Tibial nerve (tissue), 4 donors: ENCODE measurements at regions not wholly inside any gene's neighbourhood (a gene's known extent, or its start where the extent isn't known, plus 50 kb on each side); places are given as distances from the start of the nearest gene placed in this dataset.
"Not testable (repeated sequence)": the region's sequence is repeated elsewhere in the genome, so short reads cannot be mapped to it uniquely, and the experiment has no call there.

ENCODE experiments used
- DNase-seq, 2 donors: peaks; one replicate each; pipeline ENCODE4 v3.0.0-alpha.2; 2019; ENCODE audit warnings: low spot score in 2 of 2
- H3K27ac ChIP-seq, 4 donors: fragments of 200-600 bp; sonication (generic) in 3 of 4; one replicate each; pipeline ENCODE4 v1.5.1; 2017 to 2019; ENCODE audit warnings: mild to moderate bottlenecking in 1 of 4
- H3K27me3 ChIP-seq, 2 donors: fragments of 200-600 bp; sonication (generic) in 1 of 2; one replicate each; pipeline versions ENCODE4 v1.5.1 to v1.6.0; 2017 to 2019
- H3K36me3 ChIP-seq, 3 donors: fragments of 200-600 bp; sonication (generic); one replicate each; pipeline ENCODE4 v1.5.1; 2018 to 2019
- H3K4me1 ChIP-seq, 4 donors: fragments of 200-600 bp; sonication (generic) in 3 of 4; one replicate each; pipeline ENCODE4 v1.5.1; 2017 to 2019
- H3K4me3 ChIP-seq, 4 donors: fragments of 200-600 bp; sonication (generic) in 3 of 4; one replicate each; pipeline ENCODE4 v1.5.1; 2017 to 2019; ENCODE audit warnings: mild to moderate bottlenecking in 1 of 4, moderate library complexity in 1 of 4
- H3K9me3 ChIP-seq, 4 donors: fragments of 200-600 bp; sonication (generic) in 3 of 4; one replicate each; pipeline ENCODE4 v1.5.1; 2017 to 2019
- CTCF ChIP-seq, 5 experiments: fragments of 200-600 bp in 3 of 5; fragments of 450-650 bp in 2 of 5; sonication (generic) in 3 of 5; IDR thresholded peaks; one replicate each; pipeline ENCODE4 v1.5.1; 2016 to 2019; ENCODE audit warnings: antibody characterized with exemption in 5 of 5, mild to moderate bottlenecking in 3 of 5, moderate library complexity in 2 of 5
- EP300 ChIP-seq, 2 donors: sonication (generic); formaldehyde crosslinking; IDR thresholded peaks; one replicate each; pipeline ENCODE4 v1.6.1; 2017; ENCODE audit warnings: antibody characterized with exemption in 2 of 2, mild to moderate bottlenecking in 1 of 2
- POLR2A ChIP-seq, 2 donors: fragments of 450-650 bp; IDR thresholded peaks; one replicate each; pipeline ENCODE4 v1.6.1; 2017; ENCODE audit warnings: antibody characterized with exemption in 2 of 2, mild to moderate bottlenecking in 2 of 2, moderate library complexity in 2 of 2
- WGBS, 2 donors: methylation state at CpG; one replicate each; pipeline ENCODE4 v1.1.5; 2018; 5-methylcytosine and 5-hydroxymethylcytosine counted together

GRCh38 chr2:142285480-142285879 lies 154.7 kb upstream of the LRP1B start:
- no peaks in the 10 kb centered on the region for H3K27me3 ChIP-seq
- no peak for DNase-seq
- no peaks in the 10 kb centered on the region for H3K36me3 ChIP-seq
- no peaks in the 10 kb centered on the region for H3K4me1 ChIP-seq
- H3K9me3 ChIP-seq, result no peaks in the 10 kb centered on the region
- TF ChIP-seq POLR2A (IDR thresholded peaks at IDR 0.05) (no peak), EP300 (IDR thresholded peaks at IDR 0.05) (no peak), CTCF (IDR thresholded peaks at IDR 0.05) (no peak)
- H3K4me3 ChIP-seq, result no peak overlapping the region
- 86 to 90% methylated on average over 4 of the region's 4 CpGs for WGBS, 2 donors
- no peak overlapping the region for H3K27ac ChIP-seq

GRCh38 chr2:142284336-142284735 lies 153.5 kb upstream of the LRP1B start:
- DNase-seq, H3K9me3 ChIP-seq, H3K4me3 ChIP-seq, H3K27ac ChIP-seq, H3K4me1 ChIP-seq, H3K27me3 ChIP-seq, H3K36me3 ChIP-seq: not testable (repeated sequence)
- 83 to 86% methylated on average over 4 of the region's 4 CpGs for WGBS, 2 donors

- DNase-seq, result no peak
- WGBS, 2 donors, result 71 to 76% methylated on average over 5 of the region's 5 CpGs
- Histone ChIP-seq H3K4me1 (no peaks in the 10 kb centered on the region), H3K9me3 (no peaks in the 10 kb centered on the region), H3K27me3 (no peaks in the 10 kb centered on the region), H3K27ac (no peak overlapping the region), H3K4me3 (no peak overlapping the region), H3K36me3 (no peaks in the 10 kb centered on the region)
- TF ChIP-seq CTCF (IDR thresholded peaks at IDR 0.05) (no peak), POLR2A (IDR thresholded peaks at IDR 0.05) (no peak), EP300 (IDR thresholded peaks at IDR 0.05) (no peak)
Measured at GRCh38 chr2:142280831-142281230, 150.0 kb upstream of the LRP1B start.

GRCh38 chr2:142270990-142271389 lies 140.2 kb upstream of the LRP1B start:
- H3K27ac ChIP-seq, result no peak overlapping the region
- no peak overlapping the region for H3K4me3 ChIP-seq
- WGBS, 2 donors, result 80 to 87% methylated on average over 2 of the region's 2 CpGs
- no peaks in the 10 kb centered on the region for H3K36me3 ChIP-seq
- TF ChIP-seq EP300 (IDR thresholded peaks at IDR 0.05) (no peak), CTCF (IDR thresholded peaks at IDR 0.05) (no peak), POLR2A (IDR thresholded peaks at IDR 0.05) (no peak)
- no peaks in the 10 kb centered on the region for H3K27me3 ChIP-seq
- no peaks in the 10 kb centered on the region for H3K4me1 ChIP-seq
- no peaks in the 10 kb centered on the region for H3K9me3 ChIP-seq
- DNase-seq, result no peak

GRCh38 chr2:142270291-142270690 lies 139.5 kb upstream of the LRP1B start:
- WGBS, 2 donors, result 91 to 95% methylated on average over 2 of the region's 2 CpGs
- no peak for DNase-seq
- Histone ChIP-seq H3K4me3 (no peak overlapping the region), H3K36me3 (no peaks in the 10 kb centered on the region), H3K27ac (no peak overlapping the region), H3K9me3 (no peaks in the 10 kb centered on the region), H3K27me3 (no peaks in the 10 kb centered on the region), H3K4me1 (no peaks in the 10 kb centered on the region)
- no peak for TF ChIP-seq CTCF (IDR thresholded peaks at IDR 0.05)
- TF ChIP-seq EP300 (IDR thresholded peaks at IDR 0.05), result no peak
- TF ChIP-seq POLR2A (IDR thresholded peaks at IDR 0.05), result no peak

- no peak for DNase-seq
- 97 to 98% methylated on average over 5 of the region's 5 CpGs for WGBS, 2 donors
- H3K27me3 ChIP-seq, result no peaks in the 10 kb centered on the region
- H3K9me3 ChIP-seq, result peaks cover 0 to 10% (median 0%) of the 10 kb centered on the region in 4 donors
- no peaks in the 10 kb centered on the region for H3K36me3 ChIP-seq
- no peak overlapping the region for H3K4me3 ChIP-seq
- no peak for TF ChIP-seq EP300 (IDR thresholded peaks at IDR 0.05)
- no peak for TF ChIP-seq POLR2A (IDR thresholded peaks at IDR 0.05)
- TF ChIP-seq CTCF (IDR thresholded peaks at IDR 0.05), result no peak
- H3K4me1 ChIP-seq, result no peaks in the 10 kb centered on the region
- H3K27ac ChIP-seq, result no peak overlapping the region
Measured at GRCh38 chr2:142259356-142259755, 128.5 kb upstream of the LRP1B start.
